Progenitor cell of endocrine pancreas (in vitro differentiated cells): ENCODE measurements at regions not wholly inside any gene's neighbourhood (a gene's known extent, or its start where the extent isn't known, plus 50 kb on each side); places are given as distances from the start of the nearest gene placed in this dataset.

ENCODE experiments used
- DNase-seq: peaks from one replicate; pipeline ENCODE4 v3.0.0; 2021; ENCODE audit warnings: low spot score; ENCODE audit not compliant: unreplicated experiment
- H3K27ac Mint-ChIP-seq: 2 replicates; pipeline ENCODE4 v1.8.0; 2021; ENCODE audit warnings: mild to moderate bottlenecking, moderate library complexity, mixed read lengths
- H3K27me3 Mint-ChIP-seq: 2 replicates; pipeline ENCODE4 v1.8.0; 2021; ENCODE audit warnings: mixed read lengths
- H3K36me3 Mint-ChIP-seq: 2 replicates; pipeline ENCODE4 v1.8.0; 2022; ENCODE audit warnings: mixed read lengths; ENCODE audit not compliant: insufficient read depth
- H3K4me1 Mint-ChIP-seq: 2 replicates; pipeline ENCODE4 v1.8.0; 2021; ENCODE audit warnings: low read depth, mixed read lengths
- H3K4me3 Mint-ChIP-seq: 2 replicates; pipeline ENCODE4 v1.8.0; 2021; ENCODE audit warnings: low read depth, mild to moderate bottlenecking, moderate library complexity, mixed read lengths
- H3K9me3 Mint-ChIP-seq: 2 replicates; pipeline ENCODE4 v1.8.0; 2021; ENCODE audit warnings: low read depth, mixed read lengths
- TF ChIP-seq, protein P1 (sequence below): fragments of 200-600 bp; sonication (generic); IDR thresholded peaks from one replicate; pipeline ENCODE4 v1.5.0; 2021; ENCODE audit warnings: antibody characterized with exemption, mild to moderate bottlenecking; ENCODE audit not compliant: unreplicated experiment

DNA sequence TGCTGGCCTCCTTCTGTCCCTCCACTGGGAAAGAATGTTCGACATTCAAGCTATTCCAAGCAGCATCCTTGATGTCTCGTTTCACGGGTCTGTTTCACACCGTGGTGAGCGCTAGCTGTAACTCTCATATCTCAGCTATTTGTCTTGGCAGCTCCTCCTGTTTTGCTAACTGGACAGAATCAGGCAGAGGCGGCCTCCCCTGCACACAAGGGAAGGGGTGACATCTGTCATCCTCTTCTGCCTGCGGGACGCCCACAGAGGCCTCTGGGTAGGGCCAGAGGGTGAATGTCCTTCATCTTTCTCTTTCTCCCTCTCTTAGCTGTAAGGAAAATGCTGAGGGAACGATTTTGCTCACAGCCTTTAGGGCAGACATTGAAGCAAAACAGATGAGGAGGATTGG is 232.8 kb upstream of the GMDS start:
- H3K9me3 Mint-ChIP-seq: peaks cover 5% of the 10 kb centered on the region
- DNase-seq: no peak
- no peak overlapping the region for H3K4me3 Mint-ChIP-seq
- TF ChIP-seq, protein P1, sequence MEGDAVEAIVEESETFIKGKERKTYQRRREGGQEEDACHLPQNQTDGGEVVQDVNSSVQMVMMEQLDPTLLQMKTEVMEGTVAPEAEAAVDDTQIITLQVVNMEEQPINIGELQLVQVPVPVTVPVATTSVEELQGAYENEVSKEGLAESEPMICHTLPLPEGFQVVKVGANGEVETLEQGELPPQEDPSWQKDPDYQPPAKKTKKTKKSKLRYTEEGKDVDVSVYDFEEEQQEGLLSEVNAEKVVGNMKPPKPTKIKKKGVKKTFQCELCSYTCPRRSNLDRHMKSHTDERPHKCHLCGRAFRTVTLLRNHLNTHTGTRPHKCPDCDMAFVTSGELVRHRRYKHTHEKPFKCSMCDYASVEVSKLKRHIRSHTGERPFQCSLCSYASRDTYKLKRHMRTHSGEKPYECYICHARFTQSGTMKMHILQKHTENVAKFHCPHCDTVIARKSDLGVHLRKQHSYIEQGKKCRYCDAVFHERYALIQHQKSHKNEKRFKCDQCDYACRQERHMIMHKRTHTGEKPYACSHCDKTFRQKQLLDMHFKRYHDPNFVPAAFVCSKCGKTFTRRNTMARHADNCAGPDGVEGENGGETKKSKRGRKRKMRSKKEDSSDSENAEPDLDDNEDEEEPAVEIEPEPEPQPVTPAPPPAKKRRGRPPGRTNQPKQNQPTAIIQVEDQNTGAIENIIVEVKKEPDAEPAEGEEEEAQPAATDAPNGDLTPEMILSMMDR: no peak
- H3K36me3 Mint-ChIP-seq: no peaks in the 10 kb centered on the region
- H3K27ac Mint-ChIP-seq: no peak overlapping the region
- H3K27me3 Mint-ChIP-seq: no peaks in the 10 kb centered on the region
- H3K4me1 Mint-ChIP-seq: peaks cover 2% of the 10 kb centered on the region

DNA sequence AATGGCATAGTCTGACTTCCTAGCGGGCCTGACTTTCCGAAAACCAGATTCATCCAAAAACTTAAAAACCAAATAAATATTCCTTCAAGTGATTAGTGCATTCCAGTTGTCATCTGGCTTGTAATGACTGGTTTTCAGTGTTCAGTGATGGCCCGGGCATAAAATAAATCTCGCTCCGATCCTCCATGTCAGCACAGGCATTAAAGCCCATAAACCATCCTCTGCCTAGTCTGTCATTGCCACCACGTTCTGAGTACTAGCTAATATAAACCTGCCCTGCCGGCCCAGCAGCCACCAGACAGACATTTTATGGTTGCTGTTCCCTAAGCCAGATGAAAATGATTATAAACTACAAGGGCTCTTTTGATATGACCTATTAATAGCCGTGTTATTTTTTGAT is 232.3 kb upstream of the GMDS start:
- DNase-seq: no peak
- Mint-ChIP-seq H3K4me3 (no peak overlapping the region), H3K27me3 (no peaks in the 10 kb centered on the region), H3K36me3 (no peaks in the 10 kb centered on the region), H3K9me3 (peaks cover 2% of the 10 kb centered on the region), H3K27ac (no peak overlapping the region), H3K4me1 (peaks cover 2% of the 10 kb centered on the region)
- TF ChIP-seq, protein P1: no peak

DNA sequence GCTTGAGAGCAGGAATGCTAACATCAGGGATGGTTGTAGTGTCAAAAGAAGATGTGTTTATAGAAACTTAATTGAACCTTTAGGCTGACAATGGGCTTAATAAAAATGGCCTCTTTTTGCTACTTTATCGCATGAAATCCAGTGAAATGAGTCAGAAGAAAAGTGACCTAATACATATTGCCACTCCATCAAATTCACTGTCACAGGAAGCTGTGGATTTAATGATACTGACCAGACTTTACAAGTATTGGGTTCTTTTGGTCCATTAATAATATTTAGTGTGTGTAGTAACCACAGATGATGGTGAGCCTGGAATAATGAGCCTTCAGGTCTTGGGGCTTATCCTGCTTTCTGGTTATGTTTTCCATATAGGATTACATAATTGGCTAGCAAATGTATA is 231.8 kb upstream of the GMDS start:
- H3K9me3 Mint-ChIP-seq: peaks cover 2% of the 10 kb centered on the region
- no peak overlapping the region for H3K4me3 Mint-ChIP-seq
- TF ChIP-seq, protein P1: no peak
- H3K27me3 Mint-ChIP-seq: no peaks in the 10 kb centered on the region
- no peak overlapping the region for H3K27ac Mint-ChIP-seq
- no peak for DNase-seq
- H3K36me3 Mint-ChIP-seq: no peaks in the 10 kb centered on the region
- peaks cover 2% of the 10 kb centered on the region for H3K4me1 Mint-ChIP-seq

DNA sequence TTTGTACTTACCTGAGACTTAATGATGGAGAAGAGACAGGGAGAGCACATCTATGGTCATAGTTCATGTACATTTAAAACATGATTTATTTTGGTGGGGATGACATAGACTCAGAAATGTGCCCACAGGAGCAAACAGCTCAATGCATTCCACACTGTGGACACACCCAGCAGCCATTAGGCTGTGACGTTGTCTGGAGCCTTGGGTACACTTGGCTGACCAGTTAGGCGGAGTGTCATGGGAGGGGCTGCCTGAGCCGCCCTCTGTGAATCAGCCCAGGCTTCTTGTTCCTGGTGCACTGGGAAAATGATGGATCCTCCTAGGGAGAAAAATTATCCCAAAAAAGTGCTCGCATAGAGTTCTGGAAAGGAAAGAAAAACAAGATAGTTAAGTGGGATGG is 231.0 kb upstream of the GMDS start:
- TF ChIP-seq, protein P1: no peak
- H3K27me3 Mint-ChIP-seq: no peaks in the 10 kb centered on the region
- H3K36me3 Mint-ChIP-seq: no peaks in the 10 kb centered on the region
- H3K4me1 Mint-ChIP-seq: peaks cover 2% of the 10 kb centered on the region
- no peak overlapping the region for H3K27ac Mint-ChIP-seq
- no peak overlapping the region for H3K4me3 Mint-ChIP-seq
- DNase-seq: no peak
- H3K9me3 Mint-ChIP-seq: peaks cover 2% of the 10 kb centered on the region

DNA sequence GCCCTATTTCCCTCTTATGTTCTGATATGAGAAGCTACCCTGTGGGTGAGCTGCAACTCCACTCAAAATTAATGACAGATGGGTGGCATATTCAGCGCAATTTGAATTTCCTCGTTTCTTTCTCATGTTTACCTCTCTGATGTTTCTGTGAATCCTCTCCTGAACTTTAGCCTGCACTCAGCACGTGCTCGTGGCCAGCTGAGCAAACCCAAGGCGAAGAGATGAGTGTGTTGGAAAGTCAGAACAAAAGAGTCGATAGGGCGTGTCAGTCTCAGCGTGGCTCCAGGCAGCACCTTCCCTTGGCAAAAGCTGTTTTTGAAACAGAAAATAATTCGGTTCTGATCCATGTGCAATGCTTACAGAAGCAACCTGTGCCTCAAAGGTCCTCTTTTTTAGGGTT is 226.1 kb upstream of the GMDS start:
- peaks cover 2% of the 10 kb centered on the region for H3K9me3 Mint-ChIP-seq
- peaks cover 3% of the 10 kb centered on the region for H3K4me1 Mint-ChIP-seq

More for the DNA sequence above, 226.1 kb upstream of the GMDS start:
- Mint-ChIP-seq H3K27me3 (peaks cover 31% of the 10 kb centered on the region), H3K27ac (no peak overlapping the region), H3K36me3 (no peaks in the 10 kb centered on the region), H3K4me3 (no peak overlapping the region)
- TF ChIP-seq, protein P1: no peak
- DNase-seq: no peak
